HCT116 (cell line): ENCODE measurements at regions not wholly inside any gene's neighbourhood (a gene's known extent, or its start where the extent isn't known, plus 50 kb on each side); places are given as distances from the start of the nearest gene placed in this dataset.

Experiments used
- ATAC-seq: fragments of 200-7000 bp; cut with Tn5 transposase; 2 replicates; pipeline ENCODE4 v1.9.1; 2020; ENCODE audit warnings: mild to moderate bottlenecking, moderate library complexity
- BruUV-seq: library from RNA; stranded (reverse); fragments of 400-500 nt; replicated peaks from 2 replicates; lab custom pipeline; 2021; lab: Mats Ljungman, UMichigan
- CTCF ChIA-PET: fragments of 300-600 bp; sonication (Branson Sonifier 250); formaldehyde crosslinking; loops from one replicate; lab custom pipeline; 2021; ENCODE audit warnings: antibody characterized with exemption; lab: Charles Lee
- POLR2A ChIA-PET: fragments of 300-600, 350-600 bp; sonication (Branson Sonifier 250); formaldehyde crosslinking; loops from one replicate; lab custom pipeline; 2021; ENCODE audit warnings: antibody characterized with exemption; lab: Charles Lee
- RAD21 ChIA-PET, 2 experiments: fragments of 300-600 bp; sonication (Branson Sonifier 250); formaldehyde crosslinking; loops; one replicate each; lab custom pipeline; 2023; ENCODE audit warnings: low total read pairs in 2 of 2; ENCODE audit not compliant: uncharacterized antibody in 2 of 2, unreplicated experiment in 2 of 2, low non-redundant PET in 1 of 2; lab: Charles Lee
- DNase-seq: peaks from one replicate; pipeline ENCODE4 v3.0.0-alpha.2; 2010; ENCODE audit warnings: low read depth, low spot score
- H2AFZ ChIP-seq: fragments of 200-600 bp; shearing (Covaris generic), sonication (generic); 2 replicates; pipeline ENCODE4 v1.6.1; 2017; ENCODE audit warnings: low read depth, mixed run types, mixed read lengths, antibody characterized with exemption, low read length; ENCODE audit not compliant: poor library complexity, severe bottlenecking
- H3K27ac ChIP-seq: 2 replicates; pipeline ENCODE4 v1.5.1; 2012; ENCODE audit warnings: low read depth, low read length
- H3K27me3 ChIP-seq: fragments of 200-600 bp; sonication (generic); 2 replicates; pipeline ENCODE4 v1.6.1; 2016; ENCODE audit warnings: mixed run types, low read length, mixed read lengths; ENCODE audit not compliant: insufficient read depth
- H3K36me3 ChIP-seq, 2 experiments: fragments of 200-500 bp in 1 of 2; fragments of 200-600 bp in 1 of 2; sonication (Bioruptor generic) in 1 of 2; sonication (generic) in 1 of 2; 2 replicates each; pipeline versions ENCODE4 v1.5.1 to v1.6.1; 2014 to 2016; ENCODE audit warnings: low read length in 2 of 2, inconsistent platforms in 1 of 2, mixed read lengths in 1 of 2, mixed run types in 1 of 2; ENCODE audit not compliant: insufficient read depth in 2 of 2, control insufficient read depth in 1 of 2
- H3K4me1 ChIP-seq, 2 experiments: fragments of 200-600 bp in 1 of 2; sonication (generic) in 1 of 2; 2 replicates each; pipeline versions ENCODE4 v1.5.1 to v1.6.1; 2012 to 2017; ENCODE audit warnings: low read length in 2 of 2, inconsistent platforms in 1 of 2, mild to moderate bottlenecking in 1 of 2, mixed read lengths in 1 of 2, mixed run types in 1 of 2, moderate library complexity in 1 of 2; ENCODE audit not compliant: insufficient read depth in 2 of 2, control insufficient read depth in 1 of 2
- H3K4me2 ChIP-seq: fragments of 200-600 bp; sonication (generic); 2 replicates; pipeline ENCODE4 v1.6.1; 2017; ENCODE audit warnings: mixed run types, low read length, mixed read lengths
- H3K4me3 ChIP-seq, 2 experiments: fragments of 200-600 bp in 1 of 2; sonication (generic) in 1 of 2; replicated peaks in 1 of 2; 2 replicates each; pipeline ENCODE4 v1.5.1; 2011 to 2016; ENCODE audit warnings: low read length in 2 of 2, control low read depth in 1 of 2, low read depth in 1 of 2, mild to moderate bottlenecking in 1 of 2, mixed read lengths in 1 of 2, mixed run types in 1 of 2
- H3K79me2 ChIP-seq: fragments of 200-600 bp; sonication (generic); 2 replicates; pipeline ENCODE4 v1.6.1; 2017; ENCODE audit warnings: mild to moderate bottlenecking, mixed run types, low read length, moderate library complexity, mixed read lengths; ENCODE audit not compliant: insufficient read depth
- H3K9ac ChIP-seq: fragments of 200-600 bp; sonication (generic); 2 replicates; pipeline ENCODE4 v1.6.1; 2016; ENCODE audit warnings: low read length, mixed read lengths
- H3K9me2 ChIP-seq: fragments of 200-600 bp; sonication (generic), shearing (Covaris generic); 2 replicates; pipeline ENCODE4 v1.6.1; 2017; ENCODE audit warnings: mixed run types, mild to moderate bottlenecking, moderate library complexity; ENCODE audit not compliant: insufficient read depth
- H3K9me3 ChIP-seq, 2 experiments: fragments of 200-500 bp in 1 of 2; fragments of 200-600 bp in 1 of 2; sonication (Bioruptor generic) in 1 of 2; sonication (generic) in 1 of 2; 2 replicates each; pipeline ENCODE4 v1.6.1; 2014 to 2017; ENCODE audit warnings: low read length in 2 of 2, mixed read lengths in 2 of 2, inconsistent platforms in 1 of 2, low read depth in 1 of 2, mild to moderate bottlenecking in 1 of 2, mixed run types in 1 of 2, moderate library complexity in 1 of 2; ENCODE audit not compliant: control insufficient read depth in 1 of 2, insufficient read depth in 1 of 2
- H4K20me1 ChIP-seq: fragments of 200-600 bp; sonication (generic), shearing (Covaris generic); 2 replicates; pipeline ENCODE4 v1.6.1; 2017; ENCODE audit warnings: mixed run types, mild to moderate bottlenecking, moderate library complexity; ENCODE audit not compliant: insufficient read depth
- CEBPB ChIP-seq: IDR thresholded peaks from 2 replicates; pipeline ENCODE4 v1.6.1; 2012; ENCODE audit warnings: low read depth
- ELF1 ChIP-seq: IDR thresholded peaks from 2 replicates; pipeline ENCODE4 v1.6.1; 2012; ENCODE audit warnings: low read depth, borderline replicate concordance
- EZH2 ChIP-seq: fragments of 200-600 bp; sonication (generic); IDR thresholded peaks from 2 replicates; pipeline ENCODE4 v1.6.1; 2017; ENCODE audit warnings: antibody characterized with exemption, mixed run types
- EZH2phosphoT487 ChIP-seq: fragments of 200-600 bp; IDR thresholded peaks from 2 replicates; pipeline ENCODE4 v1.6.1; 2018; ENCODE audit warnings: antibody characterized with exemption, borderline replicate concordance
- JUND ChIP-seq: IDR thresholded peaks from 2 replicates; pipeline ENCODE4 v1.6.1; 2012
- MAX ChIP-seq: IDR thresholded peaks from 2 replicates; pipeline ENCODE4 v1.6.1; 2012
- POLR2A ChIP-seq: IDR thresholded peaks from 2 replicates; pipeline ENCODE4 v1.7.0; 2011; ENCODE audit warnings: borderline replicate concordance; ENCODE audit not compliant: insufficient read depth, insufficient read length; ENCODE audit errors: extremely low read depth
- POLR2AphosphoS5 ChIP-seq: IDR thresholded peaks from 2 replicates; pipeline ENCODE4 v1.6.1; 2011; ENCODE audit warnings: mild to moderate bottlenecking, low read depth, low read length, moderate library complexity
- REST ChIP-seq: IDR thresholded peaks from 2 replicates; pipeline ENCODE4 v1.6.1; 2012; ENCODE audit warnings: low read depth
- SIN3A ChIP-seq: IDR thresholded peaks from 2 replicates; pipeline ENCODE4 v1.6.1; 2012; ENCODE audit warnings: low read depth
- SP1 ChIP-seq: IDR thresholded peaks from 2 replicates; pipeline ENCODE4 v1.6.1; 2012; ENCODE audit warnings: low read depth
- SRF ChIP-seq: IDR thresholded peaks from 2 replicates; pipeline ENCODE4 v1.6.1; 2012; ENCODE audit warnings: low read depth
- TCF7L2 ChIP-seq: IDR thresholded peaks from 2 replicates; pipeline ENCODE4 v1.7.0; 2011; ENCODE audit warnings: borderline replicate concordance, inconsistent platforms; ENCODE audit not compliant: insufficient read depth, insufficient read length; ENCODE audit errors: extremely low read depth
- YY1 ChIP-seq: IDR thresholded peaks from 2 replicates; pipeline ENCODE4 v1.6.1; 2011; ENCODE audit warnings: low read length, low read depth, moderate library complexity, mild to moderate bottlenecking; ENCODE audit not compliant: insufficient replicate concordance; ENCODE audit errors: extremely low read depth
- ZFX ChIP-seq: fragments of 450-650 bp; IDR thresholded peaks from 2 replicates; pipeline ENCODE4 v1.6.1; 2017
- ZNF274 ChIP-seq: fragments of 200-500 bp; sonication (Bioruptor generic); IDR thresholded peaks from 2 replicates; pipeline ENCODE4 v1.6.1; 2014; ENCODE audit warnings: mild to moderate bottlenecking, low read depth, low read length, inconsistent platforms
- intact Hi-C: fragments of 100-400 bp; cut with micrococcal nuclease; formaldehyde crosslinking; loops from 2 replicates; pipeline ENCODE4 v1.10.0; 2022
- TF ChIP-seq, protein P1 (sequence below): IDR thresholded peaks from 2 replicates; pipeline ENCODE4 v1.6.1; 2012
- TF ChIP-seq, protein P2 (sequence below): IDR thresholded peaks from 2 replicates; pipeline ENCODE4 v1.6.1; 2011; ENCODE audit warnings: mild to moderate bottlenecking, low read length, moderate library complexity; ENCODE audit not compliant: insufficient replicate concordance; ENCODE audit errors: extremely low read depth

DNA sequence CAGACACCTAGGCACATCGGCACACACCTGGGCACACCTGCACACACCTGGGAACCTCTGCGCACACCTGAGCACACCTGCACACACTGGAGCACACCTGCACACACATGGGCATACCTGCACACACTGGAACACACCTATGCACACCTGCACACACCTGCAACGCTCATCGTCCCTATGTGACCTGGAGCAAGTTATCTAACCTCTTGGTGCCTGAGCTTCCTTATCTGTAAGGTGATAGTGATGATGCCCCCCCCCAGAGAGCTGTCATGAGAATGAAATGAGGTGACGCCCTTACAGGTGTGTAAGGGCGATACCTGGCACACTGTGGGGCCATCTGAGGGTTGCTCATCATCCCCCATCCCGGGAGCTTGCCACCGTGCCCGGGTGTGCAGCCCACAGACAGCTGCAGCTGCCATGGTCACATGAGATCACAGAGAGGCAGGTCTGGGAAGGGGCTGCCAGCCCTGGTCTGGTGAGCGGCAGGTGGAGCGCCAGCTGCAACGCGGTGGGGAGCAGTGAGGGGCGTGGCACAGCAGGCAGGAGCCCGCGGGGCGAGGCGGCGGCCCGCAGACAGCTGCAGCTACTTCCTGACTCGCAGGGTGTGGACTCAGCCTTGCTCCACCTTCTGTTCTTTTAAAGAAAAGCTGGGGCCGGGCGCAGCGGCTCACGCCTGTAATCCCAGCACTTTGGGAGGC, 59.9 kb upstream of the FBRSL1 start:
- no peaks in the 10 kb centered on the region for H3K79me2 ChIP-seq
- H3K9me2 ChIP-seq = no peaks in the 10 kb centered on the region
- POLR2A ChIA-PET = interaction anchor here (1.2 kb wide), 1 partner anchor 12 kb away, joined by 3 read pairs; no protein-coding TSS in a partner anchor
- intact Hi-C loops = loop anchor here (1.0 kb wide), 2 partner anchors 131 to 185 kb away; no protein-coding TSS in a partner anchor
- ATAC-seq (peak; percentile 85), DNase-seq (peak; percentile 41)
- CTCF ChIA-PET = interaction anchor here (1.0 to 2.2 kb wide), 7 partner anchors 14 to 186 kb away, joined by 3 to 22 read pairs (median 5); no protein-coding TSS in a partner anchor
- no peaks in the 10 kb centered on the region; a peak in 1 of 4 replicates for H3K9me3 ChIP-seq
- H3K36me3 ChIP-seq = no peaks in the 10 kb centered on the region
- peak overlapping the region; percentile 54 for H2AFZ ChIP-seq
- H3K4me3 ChIP-seq = peak overlapping the region; percentile 28 to 52
- no peak overlapping the region; the same call in 1 of the 2 replicates for H3K27ac ChIP-seq
- no peaks in the 10 kb centered on the region for H4K20me1 ChIP-seq
- H3K4me1 ChIP-seq = peaks cover 14 to 26% of the 10 kb centered on the region in 2 experiments
- TF ChIP-seq JUND (no peak), ELF1 (no peak; the same call in 1 of the 2 replicates), SP1 (no peak; the same call in 1 of the 2 replicates), ZNF274 (no peak), POLR2AphosphoS5 (no peak), POLR2A (no peak), CEBPB (no peak), REST (no peak), SIN3A (no peak; the same call in 1 of the 2 replicates), YY1 (no peak), MAX (no peak), TCF7L2 (no peak), SRF (no peak), EZH2phosphoT487 (no peak), ZFX (no peak), EZH2 (no peak)
- TF ChIP-seq, protein P1, sequence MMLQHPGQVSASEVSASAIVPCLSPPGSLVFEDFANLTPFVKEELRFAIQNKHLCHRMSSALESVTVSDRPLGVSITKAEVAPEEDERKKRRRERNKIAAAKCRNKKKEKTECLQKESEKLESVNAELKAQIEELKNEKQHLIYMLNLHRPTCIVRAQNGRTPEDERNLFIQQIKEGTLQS = no peak
- TF ChIP-seq, protein P2, sequence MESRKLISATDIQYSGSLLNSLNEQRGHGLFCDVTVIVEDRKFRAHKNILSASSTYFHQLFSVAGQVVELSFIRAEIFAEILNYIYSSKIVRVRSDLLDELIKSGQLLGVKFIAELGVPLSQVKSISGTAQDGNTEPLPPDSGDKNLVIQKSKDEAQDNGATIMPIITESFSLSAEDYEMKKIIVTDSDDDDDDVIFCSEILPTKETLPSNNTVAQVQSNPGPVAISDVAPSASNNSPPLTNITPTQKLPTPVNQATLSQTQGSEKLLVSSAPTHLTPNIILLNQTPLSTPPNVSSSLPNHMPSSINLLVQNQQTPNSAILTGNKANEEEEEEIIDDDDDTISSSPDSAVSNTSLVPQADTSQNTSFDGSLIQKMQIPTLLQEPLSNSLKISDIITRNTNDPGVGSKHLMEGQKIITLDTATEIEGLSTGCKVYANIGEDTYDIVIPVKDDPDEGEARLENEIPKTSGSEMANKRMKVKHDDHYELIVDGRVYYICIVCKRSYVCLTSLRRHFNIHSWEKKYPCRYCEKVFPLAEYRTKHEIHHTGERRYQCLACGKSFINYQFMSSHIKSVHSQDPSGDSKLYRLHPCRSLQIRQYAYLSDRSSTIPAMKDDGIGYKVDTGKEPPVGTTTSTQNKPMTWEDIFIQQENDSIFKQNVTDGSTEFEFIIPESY = no peak
- RAD21 ChIA-PET = interaction anchor here (0.6 to 1.3 kb wide), 3 partner anchors 14 to 185 kb away, joined by 4 to 6 read pairs (median 4); no protein-coding TSS in a partner anchor
- BruUV-seq = no TSS peak
- H3K27me3 ChIP-seq = no peaks in the 10 kb centered on the region
- peak overlapping the region; percentile 33; the same call in 1 of the 2 replicates for H3K9ac ChIP-seq
- H3K4me2 ChIP-seq = peak overlapping the region; percentile 89
